K562 (cell line): ENCODE measurements at regions not wholly inside any gene's neighbourhood (a gene's known extent, or its start where the extent isn't known, plus 50 kb on each side); places are given as distances from the start of the nearest gene placed in this dataset.

ENCODE experiments used
- ATAC-seq: fragments of 200-7000 bp; cut with Tn5 transposase; 3 replicates; pipeline ENCODE4 v1.9.1; 2020; ENCODE audit warnings: moderate library complexity
- BruUV-seq: library from RNA; stranded (reverse); fragments of 400-500 nt; replicated peaks from 2 replicates; lab custom pipeline; 2021; lab: Mats Ljungman, UMichigan
- CTCF ChIA-PET: fragments of 300-600 bp; formaldehyde crosslinking; extraction: SDS; loops from one replicate; lab custom pipeline; 2021; ENCODE audit warnings: low intra/inter-chr PET ratio; lab: Yijun Ruan, JAX
- POLR2A ChIA-PET: fragments of 300-600, 350-650 bp; sonication (Branson Sonifier 250); formaldehyde crosslinking; extraction: SDS; loops from one replicate; lab custom pipeline; 2021; ENCODE audit warnings: antibody characterized with exemption, inconsistent platforms; lab: Yijun Ruan, JAX
- DNase-seq, 4 experiments: peaks; one replicate each; pipeline versions ENCODE4 v3.0.0 to v3.0.0-alpha.2; 2011 to 2018; ENCODE audit warnings: low spot score in 3 of 4, mixed read lengths in 3 of 4; ENCODE audit errors: extremely low read depth in 1 of 4
- FAIRE-seq: peaks from 2 replicates; lab custom pipeline; 2011; peaks lifted over from hg19 to GRCh38; lab: Jason Lieb, UNC
- H2AFZ ChIP-seq: 2 replicates; pipeline ENCODE4 v1.6.0; 2011; ENCODE audit warnings: low read depth, low read length, control low read depth, inconsistent platforms
- H3K27ac ChIP-seq: fragments of 200-600 bp; 3 replicates; pipeline ENCODE4 v1.8.0; 2011; ENCODE audit warnings: low read depth, mild to moderate bottlenecking, control low read depth, inconsistent platforms, low read length, moderate library complexity, mixed read lengths; ENCODE audit errors: extremely low read depth
- H3K27me3 ChIP-seq, 2 experiments: fragments of 300-600 bp in 1 of 2; 2 replicates in 1 of 2; 3 replicates in 1 of 2; pipeline versions ENCODE4 v1.6.0 to v1.8.0; 2011; ENCODE audit warnings: inconsistent platforms in 2 of 2, low read length in 2 of 2, mild to moderate bottlenecking in 1 of 2, mixed read lengths in 1 of 2, moderate library complexity in 1 of 2; ENCODE audit not compliant: control insufficient read depth in 2 of 2, insufficient read depth in 2 of 2
- H3K36me3 ChIP-seq: fragments of 300-600 bp; 3 replicates; pipeline ENCODE4 v1.8.0; 2011; ENCODE audit warnings: mild to moderate bottlenecking, low read length, inconsistent platforms; ENCODE audit not compliant: control insufficient read depth, insufficient read depth
- H3K4me1 ChIP-seq, 2 experiments: fragments of 200-600 bp in 1 of 2; replicated peaks in 1 of 2; 2 replicates in 1 of 2; 3 replicates in 1 of 2; pipeline versions ENCODE4 v1.5.1 to v1.8.0; 2011; ENCODE audit warnings: inconsistent platforms in 2 of 2, low read length in 2 of 2, mild to moderate bottlenecking in 1 of 2, mixed read lengths in 1 of 2, moderate library complexity in 1 of 2; ENCODE audit not compliant: control insufficient read depth in 2 of 2, insufficient read depth in 2 of 2
- H3K4me2 ChIP-seq: 2 replicates; pipeline ENCODE4 v1.6.1; 2011; ENCODE audit warnings: low read length, control low read depth, inconsistent platforms, mixed read lengths; ENCODE audit not compliant: insufficient read depth
- H3K4me3 ChIP-seq: fragments of 200-600 bp; sonication (generic), shearing (Covaris generic); 2 replicates; pipeline ENCODE4 v1.5.1; 2016; ENCODE audit warnings: control low read depth, inconsistent platforms
- H3K79me2 ChIP-seq: fragments of 200-600 bp; 3 replicates; pipeline ENCODE4 v1.8.0; 2011; ENCODE audit warnings: low read length, inconsistent platforms; ENCODE audit not compliant: control insufficient read depth, insufficient read depth
- H3K9ac ChIP-seq, 2 experiments: 2 replicates each; pipeline versions ENCODE4 v1.6.0 to v1.6.1; 2011; ENCODE audit warnings: low read depth in 2 of 2, low read length in 2 of 2, control low read depth in 1 of 2, inconsistent platforms in 1 of 2, mild to moderate bottlenecking in 1 of 2, mixed read lengths in 1 of 2; ENCODE audit not compliant: insufficient read depth in 1 of 2
- H3K9me1 ChIP-seq: one replicate; pipeline ENCODE4 v1.6.0; 2011; ENCODE audit warnings: inconsistent platforms, mild to moderate bottlenecking, low read length, moderate library complexity; ENCODE audit not compliant: control insufficient read depth, insufficient read depth
- H3K9me3 ChIP-seq: replicated peaks from 2 replicates; pipeline ENCODE4 v1.5.1; 2011; ENCODE audit warnings: low read depth, low read length, inconsistent platforms; ENCODE audit not compliant: control insufficient read depth, insufficient read depth
- H4K20me1 ChIP-seq: replicated peaks from 2 replicates; pipeline ENCODE4 v1.6.1; 2011; ENCODE audit warnings: low read length, inconsistent platforms, mixed read lengths; ENCODE audit not compliant: control insufficient read depth, insufficient read depth
- C11orf30 ChIP-seq: fragments of 450-650 bp; IDR thresholded peaks from 2 replicates; pipeline ENCODE4 v1.6.1; 2016; ENCODE audit warnings: low read depth, mild to moderate bottlenecking
- CEBPG ChIP-seq, 3 experiments: fragments of 200-800 bp in 1 of 3; sonication (Bioruptor generic) in 1 of 3; sonication (generic) in 1 of 3; formaldehyde crosslinking in 1 of 3; IDR thresholded peaks in 2 of 3; conservative IDR thresholded peaks in 1 of 3; 2 replicates each; pipeline versions ENCODE4 v1.6.1 to v1.8.0; 2016 to 2022; ENCODE audit warnings: missing compliant biosample characterization in 2 of 3, missing genetic modification characterization in 2 of 3, mild to moderate bottlenecking in 1 of 3, missing genetic modification reagents in 1 of 3
- ETS2 ChIP-seq: IDR thresholded peaks from 2 replicates; pipeline ENCODE4 v1.6.1; 2016; ENCODE audit warnings: borderline replicate concordance, missing genetic modification characterization, mild to moderate bottlenecking, moderate library complexity, missing compliant biosample characterization; ENCODE audit not compliant: poor library complexity, severe bottlenecking
- GATAD2A ChIP-seq: fragments of 450-650 bp; IDR thresholded peaks from 2 replicates; pipeline ENCODE4 v1.6.1; 2017
- HDAC1 ChIP-seq, 2 experiments: fragments of 450-650 bp; IDR thresholded peaks; 2 replicates each; pipeline ENCODE4 v1.6.1; 2016 to 2017; ENCODE audit warnings: inconsistent platforms in 1 of 2, mild to moderate bottlenecking in 1 of 2, moderate library complexity in 1 of 2
- KLF6 ChIP-seq: fragments of 250-450 bp; sonication (Bioruptor Pico); IDR thresholded peaks from 2 replicates; pipeline ENCODE4 v1.4.0; 2020; ENCODE audit warnings: mild to moderate bottlenecking, moderate library complexity, borderline replicate concordance
- MECOM ChIP-seq: fragments of 250-450 bp; sonication (Bioruptor Pico); IDR thresholded peaks from 2 replicates; pipeline ENCODE4 v1.8.0; 2022; ENCODE audit warnings: inconsistent platforms
- NFATC3 ChIP-seq: fragments of 450-650 bp; IDR thresholded peaks from 2 replicates; pipeline ENCODE4 v1.6.1; 2017; ENCODE audit warnings: mild to moderate bottlenecking
- NR4A1 ChIP-seq, 2 experiments: fragments of 250-450 bp in 1 of 2; fragments of 450-650 bp in 1 of 2; sonication (Bioruptor Pico) in 1 of 2; IDR thresholded peaks; 2 replicates each; pipeline versions ENCODE4 v1.4.0 to v1.6.1; 2016 to 2020; ENCODE audit warnings: mild to moderate bottlenecking in 2 of 2, missing compliant biosample characterization in 1 of 2, missing genetic modification characterization in 1 of 2, moderate library complexity in 1 of 2
- RBM15 ChIP-seq: fragments of 200-400 bp; formaldehyde crosslinking; IDR thresholded peaks from 2 replicates; pipeline ENCODE4 v1.6.1; 2018; ENCODE audit warnings: mild to moderate bottlenecking, low read length, moderate library complexity; ENCODE audit not compliant: insufficient read depth
- STAG1 ChIP-seq: sonication (generic); formaldehyde crosslinking; IDR thresholded peaks from 2 replicates; pipeline ENCODE4 v1.5.0; 2020; ENCODE audit warnings: missing genetic modification reagents, borderline replicate concordance
- ZC3H11A ChIP-seq: IDR thresholded peaks from 2 replicates; pipeline ENCODE4 v1.6.1; 2012; ENCODE audit warnings: low read depth, low read length, improper control_type of control experiment
- ZNF655 ChIP-seq: fragments of 250-450 bp; sonication (Bioruptor Pico); IDR thresholded peaks from 2 replicates; pipeline ENCODE4 v1.5.0; 2021
- ZNF75A ChIP-seq: fragments of 450-650 bp; formaldehyde crosslinking; IDR thresholded peaks from 2 replicates; pipeline ENCODE4 v1.4.0; 2020; ENCODE audit warnings: mild to moderate bottlenecking
- ZNF780A ChIP-seq: fragments of 250-450 bp; sonication (Bioruptor Pico); IDR thresholded peaks from 2 replicates; pipeline ENCODE4 v1.5.0; 2021; ENCODE audit warnings: mild to moderate bottlenecking
- ZZZ3 ChIP-seq: fragments of 450-650 bp; IDR thresholded peaks from 2 replicates; pipeline ENCODE4 v1.6.1; 2016; ENCODE audit warnings: antibody characterized with exemption, mild to moderate bottlenecking, moderate library complexity
- WGBS: fragments of 100-300 bp; shearing (Covaris generic); methylation state at CpG from one replicate; pipeline ENCODE4 v1.1.6; 2016; ENCODE audit warnings: low coverage, mixed read lengths; ENCODE audit not compliant: insufficient coverage; ENCODE audit errors: missing lambda C conversion rate; 5-methylcytosine and 5-hydroxymethylcytosine counted together
- in situ Hi-C: fragments of 300-500 bp; cut with MboI; formaldehyde crosslinking; loops from 4 replicates; pipeline ENCODE4 v1.15.0; 2018; ENCODE audit warnings: inconsistent platforms, mixed read lengths
- intact Hi-C: fragments of 100-400 bp; cut with micrococcal nuclease; formaldehyde crosslinking; loops from 2 replicates; pipeline ENCODE4 v1.14.2; 2022
- TF ChIP-seq, protein P1 (sequence below): fragments of 250-450 bp; sonication (Bioruptor Pico); IDR thresholded peaks from 2 replicates; pipeline ENCODE4 v1.4.0; 2020

DNA sequence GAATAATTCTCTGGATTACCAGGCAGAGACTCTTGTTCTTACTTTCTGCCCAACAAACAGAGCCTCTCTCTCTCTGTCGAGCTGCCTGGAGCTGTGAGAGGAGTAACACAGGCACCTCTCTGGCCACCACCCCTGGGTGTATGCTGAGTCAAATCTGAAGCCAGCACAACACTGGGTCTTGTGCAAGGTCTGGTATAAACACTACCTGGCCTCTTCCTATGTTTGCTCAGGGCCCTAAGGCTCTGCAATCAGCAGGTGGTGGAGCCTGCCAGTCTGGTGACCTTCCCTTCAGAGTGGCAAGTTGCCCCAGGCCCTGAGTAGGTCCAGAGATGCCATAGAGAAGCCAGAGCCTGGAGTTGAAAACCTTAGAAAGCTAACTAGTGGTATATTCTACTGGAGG lies 139.9 kb downstream of the CPXCR1 start:
- intact Hi-C loops = no loop called here
- no peaks in the 10 kb centered on the region for H3K4me1 ChIP-seq
- BruUV-seq = no TSS peak

GRCh38 chrX:88903989-88904718 lies 157.1 kb downstream of the CPXCR1 start:
- no peak overlapping the region for H2AFZ ChIP-seq
- H3K4me2 ChIP-seq = no peak overlapping the region
- no peaks in the 10 kb centered on the region for H4K20me1 ChIP-seq
- H3K9me3 ChIP-seq = no peaks in the 10 kb centered on the region
- ChIA-PET POLR2A (no interaction called here), CTCF (no interaction called here)
- no peak overlapping the region for H3K4me3 ChIP-seq
- no peak for FAIRE-seq
- H3K79me2 ChIP-seq = no peaks in the 10 kb centered on the region
- ATAC-seq = no peak
- in situ Hi-C loops (no loop called here), intact Hi-C loops (no loop called here)
- DNase-seq = no peak
- no peaks in the 10 kb centered on the region for H3K9me1 ChIP-seq
- BruUV-seq = no TSS peak
- H3K36me3 ChIP-seq = no peaks in the 10 kb centered on the region
- no peak overlapping the region for H3K27ac ChIP-seq
- no peaks in the 10 kb centered on the region for H3K27me3 ChIP-seq
- no peaks in the 10 kb centered on the region for H3K4me1 ChIP-seq
- H3K9ac ChIP-seq = no peak overlapping the region
- WGBS = 0% methylated on average over 2 of the region's 2 CpGs
- TF ChIP-seq ZZZ3 (no peak), ZNF780A (CRISPR knock-in tag) (no peak), NR4A1 (CRISPR knock-in tag; IDR thresholded peaks at IDR 0.05) (no peak), NR4A1 (tag; IDR thresholded peaks at IDR 0.05) (no peak), STAG1 (CRISPR knock-in tag) (no peak), CEBPG (CRISPR knock-in tag; IDR thresholded peaks at IDR 0.05) (no peak), CEBPG (tag; conservative IDR thresholded peaks at IDR 0.05 in 1 of 2, IDR thresholded peaks at IDR 0.05 in 1 of 2) (no peak), ZNF655 (CRISPR knock-in tag) (no peak), RBM15 (no peak), KLF6 (CRISPR knock-in tag) (no peak), ZC3H11A (no peak), NFATC3 (no peak), HDAC1 (IDR thresholded peaks at IDR 0.05) (no peak)
- TF ChIP-seq, protein P1, sequence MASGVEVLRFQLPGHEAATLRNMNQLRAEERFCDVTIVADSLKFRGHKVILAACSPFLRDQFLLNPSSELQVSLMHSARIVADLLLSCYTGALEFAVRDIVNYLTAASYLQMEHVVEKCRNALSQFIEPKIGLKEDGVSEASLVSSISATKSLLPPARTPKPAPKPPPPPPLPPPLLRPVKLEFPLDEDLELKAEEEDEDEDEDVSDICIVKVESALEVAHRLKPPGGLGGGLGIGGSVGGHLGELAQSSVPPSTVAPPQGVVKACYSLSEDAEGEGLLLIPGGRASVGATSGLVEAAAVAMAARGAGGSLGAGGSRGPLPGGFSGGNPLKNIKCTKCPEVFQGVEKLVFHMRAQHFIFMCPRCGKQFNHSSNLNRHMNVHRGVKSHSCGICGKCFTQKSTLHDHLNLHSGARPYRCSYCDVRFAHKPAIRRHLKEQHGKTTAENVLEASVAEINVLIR (CRISPR knock-in tag) = no peak

More for the DNA sequence above, 139.9 kb downstream of the CPXCR1 start:
- Histone ChIP-seq H2AFZ (no peak overlapping the region), H3K27ac (no peak overlapping the region), H4K20me1 (no peaks in the 10 kb centered on the region), H3K79me2 (no peaks in the 10 kb centered on the region), H3K4me2 (no peak overlapping the region), H3K4me3 (no peak overlapping the region), H3K9me1 (no peaks in the 10 kb centered on the region), H3K27me3 (no peaks in the 10 kb centered on the region), H3K36me3 (no peaks in the 10 kb centered on the region), H3K9me3 (no peaks in the 10 kb centered on the region), H3K9ac (no peak overlapping the region)
- TF ChIP-seq ETS2 (tag) (no peak), ZNF75A (CRISPR knock-in tag) (no peak), GATAD2A (no peak), C11orf30 (no peak), MECOM (CRISPR knock-in tag) (no peak)
- 0% methylated on average over 1 of the region's 1 CpG for WGBS
- DNase-seq (no peak), ATAC-seq (no peak), FAIRE-seq (no peak)
- ChIA-PET CTCF (no interaction called here), POLR2A (no interaction called here)
- in situ Hi-C loops = no loop called here
